DMS 273 treated with DMSO at 0.1 percent for 48 hours (cell line): ENCODE measurements at regions not wholly inside any gene's neighbourhood (a gene's known extent, or its start where the extent isn't known, plus 50 kb on each side); places are given as distances from the start of the nearest gene placed in this dataset.

ENCODE experiments used
- DNase-seq: peaks from one replicate; lab custom pipeline; 2025; lab: John Stamatoyannopoulos, UW

- DNase-seq = no peak
These were observed 698.0 kb upstream of the POU3F2 start for GRCh38 chr6:98136333-98136732.

GRCh38 chr6:98137391-98137790 lies 697.0 kb upstream of the POU3F2 start:
- DNase-seq = no peak

- no peak for DNase-seq
These were observed 691.5 kb upstream of the POU3F2 start for GRCh38 chr6:98142839-98143238.

- DNase-seq = no peak
These were observed 687.7 kb upstream of the POU3F2 start for GRCh38 chr6:98146656-98147055.

- DNase-seq = no peak
These were observed 677.8 kb upstream of the POU3F2 start for GRCh38 chr6:98156580-98156979.

GRCh38 chr6:98179606-98180005 lies 654.8 kb upstream of the POU3F2 start:
- DNase-seq = no peak

GRCh38 chr6:98200084-98200483 lies 634.3 kb upstream of the POU3F2 start:
- no peak for DNase-seq

- DNase-seq = no peak
These were observed 631.1 kb upstream of the POU3F2 start for GRCh38 chr6:98203170-98203806.

- no peak for DNase-seq
These were observed 621.9 kb upstream of the POU3F2 start for GRCh38 chr6:98212468-98212867.

- DNase-seq = no peak
These were observed 618.8 kb upstream of the POU3F2 start for GRCh38 chr6:98215531-98215930.

GRCh38 chr6:98230250-98230649 lies 604.1 kb upstream of the POU3F2 start:
- no peak for DNase-seq

- no peak for DNase-seq
These were observed 595.3 kb upstream of the POU3F2 start for GRCh38 chr6:98239057-98239456.

- DNase-seq = no peak
These were observed 592.7 kb upstream of the POU3F2 start for GRCh38 chr6:98241630-98242029.

GRCh38 chr6:98254624-98255023 lies 579.8 kb upstream of the POU3F2 start:
- no peak for DNase-seq

GRCh38 chr6:98260382-98260781 lies 574.0 kb upstream of the POU3F2 start:
- no peak for DNase-seq

- DNase-seq = no peak
These were observed 562.3 kb upstream of the POU3F2 start for GRCh38 chr6:98272060-98272459.

- DNase-seq = no peak
These were observed 559.7 kb upstream of the POU3F2 start for GRCh38 chr6:98274691-98275090.

- DNase-seq = no peak
These were observed 553.9 kb upstream of the POU3F2 start for GRCh38 chr6:98280492-98280891.

GRCh38 chr6:98286620-98287019 lies 547.8 kb upstream of the POU3F2 start:
- no peak for DNase-seq

GRCh38 chr6:98287876-98288275 lies 546.5 kb upstream of the POU3F2 start:
- DNase-seq = no peak

GRCh38 chr6:98292810-98293209 lies 541.6 kb upstream of the POU3F2 start:
- no peak for DNase-seq

GRCh38 chr6:98295515-98296175 lies 538.7 kb upstream of the POU3F2 start:
- DNase-seq = no peak

GRCh38 chr6:98308564-98308963 lies 525.8 kb upstream of the POU3F2 start:
- DNase-seq = no peak

GRCh38 chr6:98310443-98310842 lies 523.9 kb upstream of the POU3F2 start:
- no peak for DNase-seq
